ENCODE measurements at regions not wholly inside any gene's neighbourhood (a gene's known extent, or its start where the extent isn't known, plus 50 kb on each side); places are given as distances from the start of the nearest gene placed in this dataset.

DNA sequence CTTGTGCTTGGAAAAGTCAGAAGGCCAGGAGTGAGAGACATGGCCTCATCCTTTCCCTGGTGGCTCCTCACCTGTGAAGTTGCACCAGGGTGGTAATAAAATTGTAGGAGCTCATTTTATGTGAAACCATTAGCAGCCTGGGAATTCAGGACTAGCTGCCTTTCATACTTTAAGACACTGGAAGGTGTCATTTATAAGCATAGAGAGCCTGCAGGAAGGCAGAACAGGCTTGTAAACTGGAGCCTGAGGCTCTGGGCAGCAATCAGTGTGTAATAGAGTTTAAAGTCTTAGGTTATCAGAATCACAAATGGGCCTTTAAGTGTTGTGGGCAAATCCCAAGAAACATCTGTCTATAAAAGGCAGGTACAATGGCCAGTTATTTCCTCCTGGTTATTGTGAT lies 127.2 kb downstream of the TM9SF2 start:
- H3K56ac ChIP-seq (ENCODE audit: insufficient read length, low read depth, low read length): no peak overlapping the region
- no peaks in the 10 kb centered on the region for H3K79me2 ChIP-seq (ENCODE audit: insufficient read depth, low read length)
- H2AFZ ChIP-seq (ENCODE audit: low read length): no peak overlapping the region
- Mint-ChIP-seq H3K9me3 (peaks cover 6 to 13% of the 10 kb centered on the region in 2 experiments; a peak in 4 of 5 replicates), H3K27me3 (ENCODE audit: low read depth) (no peaks in the 10 kb centered on the region; the same call in 1 of the 2 replicates), H3K27ac (peak overlapping the region in 1 of 3 experiments; percentile 41; a peak in 1 of 7 replicates), H3K36me3 (ENCODE audit: insufficient read depth in 1 of 3, low read depth in 3 of 3) (peaks cover 3 to 19% (median 7%) of the 10 kb centered on the region in 3 experiments; a peak in 6 of 7 replicates), H3K4me1 (peaks cover 59 to 64% of the 10 kb centered on the region in 2 experiments), H3K4me3 (no peak overlapping the region)
- H3K23ac ChIP-seq (ENCODE audit: insufficient read length, low read depth, low read length): no peak overlapping the region
- no peak overlapping the region for H2BK20ac ChIP-seq (ENCODE audit: low read depth, low read length, poor library complexity, severe bottlenecking)
- no peaks in the 10 kb centered on the region for H3K9me3 ChIP-seq (ENCODE audit: control insufficient read depth, low read depth, low read length)
- no peaks in the 10 kb centered on the region for H4K20me1 ChIP-seq (ENCODE audit: control insufficient read depth, insufficient read depth, insufficient read length)
- H3K79me1 ChIP-seq (ENCODE audit: insufficient read depth, low read depth, low read length, poor library complexity, severe bottlenecking): no peaks in the 10 kb centered on the region
- no peak overlapping the region for H2BK5ac ChIP-seq (ENCODE audit: insufficient read length, low read length)
- H3K9ac ChIP-seq (ENCODE audit: extremely low read depth, insufficient read length, low read length): no peak overlapping the region
- no peak overlapping the region for H2BK12ac ChIP-seq (ENCODE audit: insufficient read length, low read depth, low read length)
- TF ChIP-seq CTCF (conservative IDR thresholded peaks at IDR 0.05): no peak
- no peak overlapping the region for H4K91ac ChIP-seq (ENCODE audit: insufficient read length, low read depth, low read length)
- no peak overlapping the region for H2BK120ac ChIP-seq (ENCODE audit: low read depth, low read length, poor library complexity, severe bottlenecking)
- no peaks in the 10 kb centered on the region for H3K27me3 ChIP-seq (ENCODE audit: insufficient read depth, low read length)
- no peak for DNase-seq
- no peak overlapping the region for H4K5ac ChIP-seq (ENCODE audit: insufficient read length, low read depth, low read length)
- no peak overlapping the region for H3K18ac ChIP-seq (ENCODE audit: insufficient read length, low read depth, low read length)
- H3K23me2 ChIP-seq (ENCODE audit: insufficient read length, low read depth, low read length, poor library complexity, severe bottlenecking): no peaks in the 10 kb centered on the region
- H3K4me2 ChIP-seq (ENCODE audit: insufficient read depth, insufficient read length, low read length): no peak overlapping the region
- no peak overlapping the region for H3T11ph ChIP-seq (ENCODE audit: low read length)
- no peak overlapping the region for H3K4ac ChIP-seq (ENCODE audit: low read depth, low read length)
- H3K14ac ChIP-seq (ENCODE audit: insufficient read depth, low read length): no peak overlapping the region
- H3K27ac ChIP-seq (ENCODE audit: insufficient read length, low read depth, low read length): no peak overlapping the region
- H3K4me1 ChIP-seq (ENCODE audit: insufficient read depth, low read length): peaks cover 19% of the 10 kb centered on the region; the same call in 1 of the 2 replicates
- no peak overlapping the region for H2BK15ac ChIP-seq (ENCODE audit: low read depth, low read length)
- no peak overlapping the region for H2AK5ac ChIP-seq (ENCODE audit: insufficient read length, low read length)
- H4K8ac ChIP-seq (replicated peaks; ENCODE audit: insufficient read length, low read depth, low read length): no peak overlapping the region

Measured in H9 (cell line).